ENCODE measurements at regions not wholly inside any gene's neighbourhood (a gene's known extent, or its start where the extent isn't known, plus 50 kb on each side); places are given as distances from the start of the nearest gene placed in this dataset.

DNA sequence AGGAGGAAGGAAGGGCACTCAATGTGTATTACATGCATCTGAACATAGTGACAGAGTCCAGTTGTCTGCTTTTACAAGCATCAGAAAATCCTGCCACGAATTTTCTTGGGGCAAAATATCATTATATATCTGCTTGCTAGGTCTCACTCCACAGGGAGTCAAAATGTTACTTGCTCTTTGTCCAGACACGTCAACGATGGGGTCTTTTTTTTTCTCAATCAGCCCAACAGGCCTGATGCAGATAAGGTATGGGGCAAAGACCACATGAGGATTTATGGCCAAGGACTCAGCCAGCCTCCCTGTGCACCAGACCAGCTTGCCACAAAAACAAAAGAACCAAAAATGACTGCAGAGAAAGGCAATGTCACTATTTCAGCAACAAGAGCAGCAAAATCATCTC, 323.4 kb upstream of the PKDCC start:
- no peak for TF ChIP-seq EZH2 (optimal IDR thresholded peaks at IDR 0.05; ENCODE audit: low read depth, low read length)
- TF ChIP-seq, protein P1, sequence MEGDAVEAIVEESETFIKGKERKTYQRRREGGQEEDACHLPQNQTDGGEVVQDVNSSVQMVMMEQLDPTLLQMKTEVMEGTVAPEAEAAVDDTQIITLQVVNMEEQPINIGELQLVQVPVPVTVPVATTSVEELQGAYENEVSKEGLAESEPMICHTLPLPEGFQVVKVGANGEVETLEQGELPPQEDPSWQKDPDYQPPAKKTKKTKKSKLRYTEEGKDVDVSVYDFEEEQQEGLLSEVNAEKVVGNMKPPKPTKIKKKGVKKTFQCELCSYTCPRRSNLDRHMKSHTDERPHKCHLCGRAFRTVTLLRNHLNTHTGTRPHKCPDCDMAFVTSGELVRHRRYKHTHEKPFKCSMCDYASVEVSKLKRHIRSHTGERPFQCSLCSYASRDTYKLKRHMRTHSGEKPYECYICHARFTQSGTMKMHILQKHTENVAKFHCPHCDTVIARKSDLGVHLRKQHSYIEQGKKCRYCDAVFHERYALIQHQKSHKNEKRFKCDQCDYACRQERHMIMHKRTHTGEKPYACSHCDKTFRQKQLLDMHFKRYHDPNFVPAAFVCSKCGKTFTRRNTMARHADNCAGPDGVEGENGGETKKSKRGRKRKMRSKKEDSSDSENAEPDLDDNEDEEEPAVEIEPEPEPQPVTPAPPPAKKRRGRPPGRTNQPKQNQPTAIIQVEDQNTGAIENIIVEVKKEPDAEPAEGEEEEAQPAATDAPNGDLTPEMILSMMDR (IDR thresholded peaks at IDR 0.05; ENCODE audit: low read length) = no peak
- TF ChIP-seq EZH2phosphoT487 (IDR thresholded peaks at IDR 0.05; ENCODE audit: low read length) = no peak
- H3K27ac ChIP-seq (ENCODE audit: low read length) = no peak overlapping the region
- no peaks in the 10 kb centered on the region for H3K27me3 ChIP-seq (replicated peaks; ENCODE audit: insufficient read depth, low read length)
- no peaks in the 10 kb centered on the region for H3K9me3 ChIP-seq (replicated peaks; ENCODE audit: insufficient read depth, low read length)
- no peak for DNase-seq
- no peaks in the 10 kb centered on the region for H3K9me2 ChIP-seq (replicated peaks; ENCODE audit: insufficient read depth, low read length)
- H2AFZ ChIP-seq (ENCODE audit: low read length) = no peak overlapping the region
- H3K4me1 ChIP-seq (ENCODE audit: low read length) = peaks cover 13% of the 10 kb centered on the region; the same call in 1 of the 2 replicates
- H3K9ac ChIP-seq (ENCODE audit: low read length) = no peak overlapping the region
- no peaks in the 10 kb centered on the region for H4K20me1 ChIP-seq (ENCODE audit: insufficient read depth, low read length)
- no peak overlapping the region for H3K4me2 ChIP-seq (ENCODE audit: low read depth, low read length)
- H3F3A ChIP-seq (ENCODE audit: insufficient read depth, low read length) = no peaks in the 10 kb centered on the region
- no peaks in the 10 kb centered on the region for H3K36me3 ChIP-seq (replicated peaks; ENCODE audit: insufficient read depth, low read length)
- no peaks in the 10 kb centered on the region for H3K79me2 ChIP-seq (ENCODE audit: low read length)
- H3K4me3 ChIP-seq (ENCODE audit: low read length) = no peak overlapping the region

DNA sequence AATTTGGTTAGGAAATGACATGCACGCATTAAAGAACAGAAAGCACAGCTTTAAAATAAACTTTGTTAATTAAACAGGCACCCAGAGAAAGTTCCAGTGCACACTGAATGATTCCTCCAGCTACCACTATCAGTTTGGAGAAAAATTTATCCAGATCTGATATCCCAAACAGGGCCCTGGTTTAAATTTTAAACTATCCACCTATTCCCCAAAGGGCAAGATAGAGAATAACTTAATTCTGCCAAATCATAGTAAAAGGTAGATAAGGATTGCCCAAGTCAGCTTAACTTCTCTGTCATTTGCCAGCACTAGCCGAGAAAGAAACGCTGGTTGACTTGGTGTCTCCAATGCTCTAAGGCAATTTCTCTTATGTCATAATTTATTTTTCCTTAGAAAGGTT, 321.9 kb upstream of the PKDCC start:
- Histone ChIP-seq H3K79me2 (ENCODE audit: low read length) (no peaks in the 10 kb centered on the region), H3K9ac (ENCODE audit: low read length) (no peak overlapping the region), H3K4me1 (ENCODE audit: low read length) (peaks cover 2% of the 10 kb centered on the region; the same call in 1 of the 2 replicates), H3K27ac (ENCODE audit: low read length) (no peak overlapping the region), H3K9me2 (replicated peaks; ENCODE audit: insufficient read depth, low read length) (no peaks in the 10 kb centered on the region), H3K36me3 (replicated peaks; ENCODE audit: insufficient read depth, low read length) (no peaks in the 10 kb centered on the region), H3F3A (ENCODE audit: insufficient read depth, low read length) (no peaks in the 10 kb centered on the region), H3K4me3 (ENCODE audit: low read length) (no peak overlapping the region), H3K27me3 (replicated peaks; ENCODE audit: insufficient read depth, low read length) (no peaks in the 10 kb centered on the region), H2AFZ (ENCODE audit: low read length) (no peak overlapping the region), H3K9me3 (replicated peaks; ENCODE audit: insufficient read depth, low read length) (no peaks in the 10 kb centered on the region), H4K20me1 (ENCODE audit: insufficient read depth, low read length) (no peaks in the 10 kb centered on the region), H3K4me2 (ENCODE audit: low read depth, low read length) (no peak overlapping the region)
- DNase-seq = no peak
- TF ChIP-seq EZH2 (optimal IDR thresholded peaks at IDR 0.05; ENCODE audit: low read depth, low read length) (no peak), EZH2phosphoT487 (IDR thresholded peaks at IDR 0.05; ENCODE audit: low read length) (no peak)
- TF ChIP-seq, protein P1 (IDR thresholded peaks at IDR 0.05; ENCODE audit: low read length) = no peak

DNA sequence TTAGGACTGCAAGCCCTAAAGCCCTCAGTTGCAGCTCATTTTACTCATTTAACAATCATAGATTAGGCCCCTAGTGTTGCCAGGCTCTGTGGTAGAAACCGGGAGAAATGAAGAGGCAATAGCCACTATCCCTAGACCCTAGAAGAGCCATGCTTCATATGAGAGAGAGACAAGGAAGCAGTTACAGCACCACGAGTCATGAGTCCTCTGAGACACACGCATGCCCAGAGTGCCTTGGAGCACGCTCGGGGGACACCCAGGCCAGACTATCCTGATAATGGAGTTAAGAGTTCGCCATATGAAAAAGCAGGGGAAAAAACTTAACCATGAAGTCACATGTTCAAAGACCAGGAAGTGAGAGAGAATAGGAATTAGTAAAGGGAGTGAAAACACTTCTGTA, 321.5 kb upstream of the PKDCC start:
- Histone ChIP-seq H3K79me2 (ENCODE audit: low read length) (no peaks in the 10 kb centered on the region), H3K9me3 (replicated peaks; ENCODE audit: insufficient read depth, low read length) (no peaks in the 10 kb centered on the region), H3F3A (ENCODE audit: insufficient read depth, low read length) (no peaks in the 10 kb centered on the region), H3K4me1 (ENCODE audit: low read length) (no peaks in the 10 kb centered on the region), H3K9ac (ENCODE audit: low read length) (no peak overlapping the region), H2AFZ (ENCODE audit: low read length) (no peak overlapping the region), H3K9me2 (replicated peaks; ENCODE audit: insufficient read depth, low read length) (no peaks in the 10 kb centered on the region), H3K27me3 (replicated peaks; ENCODE audit: insufficient read depth, low read length) (no peaks in the 10 kb centered on the region), H3K27ac (ENCODE audit: low read length) (no peak overlapping the region), H4K20me1 (ENCODE audit: insufficient read depth, low read length) (no peaks in the 10 kb centered on the region), H3K4me3 (ENCODE audit: low read length) (no peak overlapping the region), H3K36me3 (replicated peaks; ENCODE audit: insufficient read depth, low read length) (no peaks in the 10 kb centered on the region), H3K4me2 (ENCODE audit: low read depth, low read length) (no peak overlapping the region)
- TF ChIP-seq EZH2phosphoT487 (IDR thresholded peaks at IDR 0.05; ENCODE audit: low read length) (no peak), EZH2 (optimal IDR thresholded peaks at IDR 0.05; ENCODE audit: low read depth, low read length) (no peak)
- TF ChIP-seq, protein P1 (IDR thresholded peaks at IDR 0.05; ENCODE audit: low read length) = no peak
- DNase-seq = no peak

Measured in MM.1S (cell line).